ENCODE measurements at regions not wholly inside any gene's neighbourhood (a gene's known extent, or its start where the extent isn't known, plus 50 kb on each side); places are given as distances from the start of the nearest gene placed in this dataset.
A peak's percentile ranks its signal among the peaks of the same experiment; 100 is the strongest.

- DNase-seq, result no peak
- TF ChIP-seq POLR2A (IDR thresholded peaks at IDR 0.05), result no peak
- no peak for TF ChIP-seq CTCF (IDR thresholded peaks at IDR 0.05)
- Histone ChIP-seq H3K4me1 (no peaks in the 10 kb centered on the region), H3K9me3 (no peaks in the 10 kb centered on the region), H3K4me3 (no peak overlapping the region), H3K36me3 (ENCODE audit: low read depth, missing control alignments) (no peaks in the 10 kb centered on the region), H3K27me3 (no peaks in the 10 kb centered on the region), H3K27ac (no peak overlapping the region)
- intact Hi-C loops (cut with DNase I; ENCODE audit: low total_unique reads), result no loop called here
These were observed 422.4 kb downstream of the DIPK2A start for GRCh38 chr3:144394032-144394431.

- intact Hi-C loops (cut with DNase I; ENCODE audit: low total_unique reads), result no loop called here
- no peaks in the 10 kb centered on the region for H3K9me3 ChIP-seq
- 64 to 77% methylated on average over 5 of the region's 5 CpGs for WGBS, 2 donors
- DNase-seq, result no peak
- H3K36me3 ChIP-seq (ENCODE audit: low read depth, missing control alignments), result no peaks in the 10 kb centered on the region
- no peaks in the 10 kb centered on the region for H3K4me1 ChIP-seq
- H3K27me3 ChIP-seq, result no peaks in the 10 kb centered on the region
- H3K4me3 ChIP-seq, result no peak overlapping the region
- TF ChIP-seq POLR2A (IDR thresholded peaks at IDR 0.05) (no peak), CTCF (IDR thresholded peaks at IDR 0.05) (no peak)
- H3K27ac ChIP-seq, result no peak overlapping the region
These were observed 430.8 kb downstream of the DIPK2A start for GRCh38 chr3:144402430-144402829.

GRCh38 chr3:144403040-144403457 lies 431.4 kb downstream of the DIPK2A start:
- intact Hi-C loops (cut with DNase I; ENCODE audit: low total_unique reads), result no loop called here
- H3K9me3 ChIP-seq, result no peaks in the 10 kb centered on the region
- H3K36me3 ChIP-seq (ENCODE audit: low read depth, missing control alignments), result no peaks in the 10 kb centered on the region
- TF ChIP-seq POLR2A (IDR thresholded peaks at IDR 0.05) (no peak), CTCF (IDR thresholded peaks at IDR 0.05) (no peak)
- no peak overlapping the region for H3K27ac ChIP-seq
- WGBS, 2 donors, result 61 to 68% methylated on average over 3 of the region's 3 CpGs
- H3K4me3 ChIP-seq, result no peak overlapping the region
- H3K27me3 ChIP-seq, result no peaks in the 10 kb centered on the region
- H3K4me1 ChIP-seq, result no peaks in the 10 kb centered on the region
- DNase-seq, result peak; percentile 22

GRCh38 chr3:144407335-144407734 lies 435.7 kb downstream of the DIPK2A start:
- Histone ChIP-seq H3K9me3 (no peaks in the 10 kb centered on the region), H3K27me3 (no peaks in the 10 kb centered on the region), H3K36me3 (ENCODE audit: low read depth, missing control alignments) (no peaks in the 10 kb centered on the region), H3K4me1 (no peaks in the 10 kb centered on the region), H3K4me3 (no peak overlapping the region), H3K27ac (no peak overlapping the region)
- 79 to 87% methylated on average over 2 of the region's 2 CpGs for WGBS, 2 donors
- intact Hi-C loops (cut with DNase I; ENCODE audit: low total_unique reads), result no loop called here
- no peak for TF ChIP-seq CTCF (IDR thresholded peaks at IDR 0.05)
- no peak for TF ChIP-seq POLR2A (IDR thresholded peaks at IDR 0.05)
- no peak for DNase-seq

GRCh38 chr3:144409319-144409718 lies 437.7 kb downstream of the DIPK2A start:
- Histone ChIP-seq H3K36me3 (ENCODE audit: low read depth, missing control alignments) (no peaks in the 10 kb centered on the region), H3K27ac (no peak overlapping the region), H3K4me3 (no peak overlapping the region), H3K9me3 (no peaks in the 10 kb centered on the region), H3K27me3 (no peaks in the 10 kb centered on the region), H3K4me1 (no peaks in the 10 kb centered on the region)
- intact Hi-C loops (cut with DNase I; ENCODE audit: low total_unique reads), result no loop called here
- TF ChIP-seq POLR2A (IDR thresholded peaks at IDR 0.05) (no peak), CTCF (IDR thresholded peaks at IDR 0.05) (no peak)
- no peak for DNase-seq
